ENCODE measurements at regions not wholly inside any gene's neighbourhood (a gene's known extent, or its start where the extent isn't known, plus 50 kb on each side); places are given as distances from the start of the nearest gene placed in this dataset.

DNA sequence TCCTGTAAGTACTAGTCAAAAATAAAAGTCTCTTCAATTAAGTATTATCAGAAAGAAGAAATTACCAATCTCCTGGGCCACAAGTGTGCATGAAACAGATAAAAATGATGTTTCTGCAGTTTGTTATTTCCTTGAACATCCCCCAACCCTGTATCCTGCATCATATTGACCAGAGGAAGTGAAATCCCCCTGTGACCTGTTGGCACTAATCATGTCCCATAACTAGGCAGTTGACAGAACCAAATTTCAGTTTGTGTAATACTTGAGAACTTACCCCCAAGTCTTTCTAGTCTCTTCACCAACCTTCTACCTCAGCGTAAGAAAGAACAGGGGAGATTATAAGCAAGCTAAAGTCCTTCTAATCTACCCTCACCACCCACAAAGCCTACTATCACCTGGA lies 368.2 kb upstream of the PDE4D start:
- Histone ChIP-seq H3K9ac (ENCODE audit: extremely low read depth, low read length, poor library complexity, severe bottlenecking) (no peak overlapping the region), H3K4me1 (ENCODE audit: control insufficient read depth, insufficient read depth, low read length) (peaks cover 23% of the 10 kb centered on the region), H3K36me3 (ENCODE audit: control insufficient read depth, insufficient read depth, low read length) (no peaks in the 10 kb centered on the region), H3K9me3 (ENCODE audit: control insufficient read depth, low read length) (no peaks in the 10 kb centered on the region), H3K27ac (ENCODE audit: low read depth, low read length) (no peak overlapping the region), H3K27me3 (ENCODE audit: control insufficient read depth, insufficient read depth, low read length, poor library complexity, severe bottlenecking) (no peaks in the 10 kb centered on the region), H3K4me3 (ENCODE audit: low read length) (no peak overlapping the region)
- Mint-ChIP-seq H3K4me1 (peaks cover 57% of the 10 kb centered on the region), H3K4me3 (no peak overlapping the region), H3K27ac (no peak overlapping the region), H3K9me3 (no peaks in the 10 kb centered on the region), H3K36me3 (ENCODE audit: low read depth) (no peaks in the 10 kb centered on the region), H3K27me3 (ENCODE audit: insufficient read depth) (no peaks in the 10 kb centered on the region)
- WGBS, 2 experiments (ENCODE audit: insufficient coverage in 1 of 2, insufficient read length in 1 of 2) = 88% methylated on average over 1 of the region's 1 CpG
- DNase-seq = no peak
- no peak for TF ChIP-seq CTCF (conservative IDR thresholded peaks at IDR 0.05)

- TF ChIP-seq CTCF (conservative IDR thresholded peaks at IDR 0.05) = no peak
- no peak for DNase-seq
- Histone ChIP-seq H3K27ac (ENCODE audit: low read depth, low read length) (no peak overlapping the region), H3K36me3 (ENCODE audit: control insufficient read depth, insufficient read depth, low read length) (no peaks in the 10 kb centered on the region), H3K27me3 (ENCODE audit: control insufficient read depth, insufficient read depth, low read length, poor library complexity, severe bottlenecking) (no peaks in the 10 kb centered on the region), H3K4me1 (ENCODE audit: control insufficient read depth, insufficient read depth, low read length) (peaks cover 23% of the 10 kb centered on the region), H3K4me3 (ENCODE audit: low read length) (no peak overlapping the region), H3K9me3 (ENCODE audit: control insufficient read depth, low read length) (no peaks in the 10 kb centered on the region), H3K9ac (ENCODE audit: extremely low read depth, low read length, poor library complexity, severe bottlenecking) (no peak overlapping the region)
- no peaks in the 10 kb centered on the region for H3K36me3 Mint-ChIP-seq (ENCODE audit: low read depth)
- no peaks in the 10 kb centered on the region for H3K27me3 Mint-ChIP-seq (ENCODE audit: insufficient read depth)
- H3K27ac Mint-ChIP-seq = no peak overlapping the region
- WGBS, 2 experiments (ENCODE audit: insufficient coverage in 1 of 2, insufficient read length in 1 of 2) = 100% methylated on average over 1 of the region's 1 CpG; no CpG with 5 or more reads in 1 of the 2 experiments
- H3K9me3 Mint-ChIP-seq = no peaks in the 10 kb centered on the region
- no peak overlapping the region for H3K4me3 Mint-ChIP-seq
- peaks cover 52% of the 10 kb centered on the region for H3K4me1 Mint-ChIP-seq
Observed at GRCh38 chr5:60260658-60261057, 367.1 kb upstream of the PDE4D start.

GRCh38 chr5:60259730-60260129 lies 366.2 kb upstream of the PDE4D start:
- Histone ChIP-seq H3K27ac (ENCODE audit: low read depth, low read length) (no peak overlapping the region), H3K27me3 (ENCODE audit: control insufficient read depth, insufficient read depth, low read length, poor library complexity, severe bottlenecking) (no peaks in the 10 kb centered on the region), H3K9ac (ENCODE audit: extremely low read depth, low read length, poor library complexity, severe bottlenecking) (no peak overlapping the region), H3K4me1 (ENCODE audit: control insufficient read depth, insufficient read depth, low read length) (peaks cover 15% of the 10 kb centered on the region), H3K9me3 (ENCODE audit: control insufficient read depth, low read length) (no peaks in the 10 kb centered on the region), H3K4me3 (ENCODE audit: low read length) (no peak overlapping the region), H3K36me3 (ENCODE audit: control insufficient read depth, insufficient read depth, low read length) (no peaks in the 10 kb centered on the region)
- no peak overlapping the region for H3K4me3 Mint-ChIP-seq
- TF ChIP-seq CTCF (conservative IDR thresholded peaks at IDR 0.05) = no peak
- no peaks in the 10 kb centered on the region for H3K36me3 Mint-ChIP-seq (ENCODE audit: low read depth)
- H3K9me3 Mint-ChIP-seq = no peaks in the 10 kb centered on the region
- no peaks in the 10 kb centered on the region for H3K27me3 Mint-ChIP-seq (ENCODE audit: insufficient read depth)
- H3K27ac Mint-ChIP-seq = no peak overlapping the region
- WGBS, 2 experiments (ENCODE audit: insufficient coverage in 1 of 2, insufficient read length in 1 of 2) = 86 to 91% methylated on average over 2 to 3 of the region's 3 CpGs
- H3K4me1 Mint-ChIP-seq = peaks cover 49% of the 10 kb centered on the region
- DNase-seq = no peak
